GM12864 (cell line): ENCODE measurements at regions not wholly inside any gene's neighbourhood (a gene's known extent, or its start where the extent isn't known, plus 50 kb on each side); places are given as distances from the start of the nearest gene placed in this dataset.
"Not testable (repeated sequence)": the region's sequence is repeated elsewhere in the genome, so short reads cannot be mapped to it uniquely, and the experiment has no call there.

Experiments used
- DNase-seq: peaks from one replicate; pipeline ENCODE4 v3.0.0-alpha.2; 2011; ENCODE audit warnings: low read depth
- H3K4me3 ChIP-seq: 2 replicates; pipeline ENCODE4 v1.5.1; 2011; ENCODE audit warnings: mild to moderate bottlenecking, low read depth, low read length, control low read depth
- TF ChIP-seq, protein P1 (sequence below): IDR thresholded peaks from 2 replicates; pipeline ENCODE4 v1.5.1; 2011; ENCODE audit warnings: low read depth, mild to moderate bottlenecking, moderate library complexity, low read length, control low read depth, inconsistent platforms; ENCODE audit errors: missing control alignments

DNA sequence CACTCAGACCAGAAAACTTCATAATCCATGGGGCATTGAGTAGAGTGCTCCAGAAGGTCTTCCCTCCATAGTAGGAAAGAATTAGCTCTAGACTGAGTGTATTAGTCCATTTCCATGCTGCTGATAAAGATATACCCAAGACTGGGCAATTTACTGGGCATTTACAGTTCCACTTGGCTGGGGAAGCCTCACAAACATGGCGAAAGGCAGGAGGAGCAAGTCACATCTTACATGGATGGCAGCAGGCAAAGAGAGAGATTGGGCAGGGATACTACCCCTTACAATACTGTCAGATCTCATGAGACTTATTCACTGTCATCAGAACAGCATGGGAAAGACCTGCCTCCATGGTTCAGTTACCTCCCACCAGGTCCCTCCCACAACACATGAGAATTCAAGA is 300.6 kb upstream of the TMEM132C start:
- H3K4me3 ChIP-seq: no peak overlapping the region
- TF ChIP-seq, protein P1, sequence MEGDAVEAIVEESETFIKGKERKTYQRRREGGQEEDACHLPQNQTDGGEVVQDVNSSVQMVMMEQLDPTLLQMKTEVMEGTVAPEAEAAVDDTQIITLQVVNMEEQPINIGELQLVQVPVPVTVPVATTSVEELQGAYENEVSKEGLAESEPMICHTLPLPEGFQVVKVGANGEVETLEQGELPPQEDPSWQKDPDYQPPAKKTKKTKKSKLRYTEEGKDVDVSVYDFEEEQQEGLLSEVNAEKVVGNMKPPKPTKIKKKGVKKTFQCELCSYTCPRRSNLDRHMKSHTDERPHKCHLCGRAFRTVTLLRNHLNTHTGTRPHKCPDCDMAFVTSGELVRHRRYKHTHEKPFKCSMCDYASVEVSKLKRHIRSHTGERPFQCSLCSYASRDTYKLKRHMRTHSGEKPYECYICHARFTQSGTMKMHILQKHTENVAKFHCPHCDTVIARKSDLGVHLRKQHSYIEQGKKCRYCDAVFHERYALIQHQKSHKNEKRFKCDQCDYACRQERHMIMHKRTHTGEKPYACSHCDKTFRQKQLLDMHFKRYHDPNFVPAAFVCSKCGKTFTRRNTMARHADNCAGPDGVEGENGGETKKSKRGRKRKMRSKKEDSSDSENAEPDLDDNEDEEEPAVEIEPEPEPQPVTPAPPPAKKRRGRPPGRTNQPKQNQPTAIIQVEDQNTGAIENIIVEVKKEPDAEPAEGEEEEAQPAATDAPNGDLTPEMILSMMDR: no peak
- no peak for DNase-seq

DNA sequence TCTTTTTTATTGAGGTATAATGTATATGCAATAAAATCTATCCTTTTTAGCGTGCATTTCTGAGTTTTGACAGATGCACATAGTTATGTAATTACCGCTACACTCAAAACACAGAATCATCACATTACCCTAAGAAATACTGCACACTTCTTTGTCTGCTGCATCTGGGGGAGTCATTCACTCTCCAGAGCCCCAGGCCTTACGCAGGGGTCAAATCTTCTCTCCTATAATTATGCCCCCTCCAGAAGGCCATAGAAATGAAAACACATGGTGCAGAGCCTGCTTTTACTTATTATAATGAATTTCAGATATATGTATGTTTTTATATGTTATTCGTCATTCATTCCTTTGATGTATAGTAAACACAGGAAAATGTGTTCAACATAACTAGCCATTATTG is 296.5 kb upstream of the TMEM132C start:
- DNase-seq: no peak
- TF ChIP-seq, protein P1: no peak
- H3K4me3 ChIP-seq: no peak overlapping the region

DNA sequence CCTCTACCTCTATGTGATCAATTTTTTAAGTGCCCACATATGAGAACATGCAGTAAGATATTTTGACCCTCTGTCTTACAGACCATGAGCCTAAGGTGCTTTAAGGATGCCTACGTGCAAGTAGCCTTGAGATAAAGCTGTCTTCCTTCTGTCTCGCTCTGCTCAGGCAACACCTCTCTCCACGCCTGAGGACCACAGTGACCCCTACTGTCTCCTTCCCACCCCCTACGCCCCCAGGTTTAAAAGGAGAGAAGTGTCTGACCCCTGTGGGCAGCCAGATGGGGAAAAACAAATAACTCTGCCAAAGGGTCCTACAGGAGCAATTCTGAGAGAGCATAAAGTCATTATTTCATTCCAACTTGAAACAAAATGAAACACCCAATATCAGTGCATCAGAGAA is 286.4 kb upstream of the TMEM132C start:
- no peak overlapping the region for H3K4me3 ChIP-seq
- no peak for DNase-seq
- TF ChIP-seq, protein P1: no peak

DNA sequence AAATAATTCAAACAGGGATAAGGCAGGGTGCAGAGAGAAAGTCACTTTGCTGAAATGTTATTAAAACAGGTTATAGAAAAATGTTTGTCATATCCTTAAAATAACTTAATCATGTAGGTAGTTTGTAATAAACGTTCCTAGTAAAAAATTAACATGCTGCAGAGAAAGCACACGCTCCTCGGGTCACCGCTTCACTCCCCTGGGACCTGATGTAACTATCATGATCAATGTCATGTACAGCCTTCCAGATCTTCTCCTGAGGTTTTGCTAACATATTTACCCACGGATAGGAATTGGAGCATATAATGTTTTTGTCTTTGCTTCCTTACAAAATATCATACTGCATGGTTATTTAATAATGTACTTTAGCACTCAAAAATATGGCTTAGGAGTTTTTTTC is 285.1 kb upstream of the TMEM132C start:
- TF ChIP-seq, protein P1: no peak
- no peak overlapping the region for H3K4me3 ChIP-seq
- DNase-seq: no peak

DNA sequence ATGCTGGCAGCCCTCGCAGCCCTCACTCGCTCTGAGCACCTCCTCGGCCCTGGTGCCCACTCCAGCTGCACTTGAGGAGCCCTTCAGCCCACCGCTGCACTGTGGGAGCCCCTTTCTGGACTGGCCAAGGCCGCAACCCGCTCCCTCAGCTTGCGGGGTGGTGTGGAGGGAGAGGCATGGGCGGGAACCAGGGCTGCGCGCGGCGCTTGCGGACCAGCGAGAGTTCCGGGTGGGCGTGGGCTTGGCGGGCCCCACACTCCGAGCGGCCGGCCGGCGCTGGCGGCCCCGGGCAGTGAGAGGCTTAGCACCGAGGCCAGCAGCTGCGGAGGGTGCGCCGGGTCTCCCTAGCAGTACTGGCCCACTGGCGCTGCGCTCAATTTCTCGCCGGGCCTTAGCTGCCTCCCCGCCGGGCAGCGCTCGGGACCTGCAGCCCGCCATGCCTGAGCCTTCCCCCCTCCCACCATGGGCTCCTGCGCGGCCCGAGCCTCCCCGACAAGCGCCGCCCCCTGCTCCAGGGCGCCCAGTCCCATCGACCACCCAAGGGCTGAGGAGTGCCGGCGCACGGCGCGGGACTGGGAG is 283.7 kb upstream of the TMEM132C start:
- DNase-seq, H3K4me3 ChIP-seq: not testable (repeated sequence)

DNA sequence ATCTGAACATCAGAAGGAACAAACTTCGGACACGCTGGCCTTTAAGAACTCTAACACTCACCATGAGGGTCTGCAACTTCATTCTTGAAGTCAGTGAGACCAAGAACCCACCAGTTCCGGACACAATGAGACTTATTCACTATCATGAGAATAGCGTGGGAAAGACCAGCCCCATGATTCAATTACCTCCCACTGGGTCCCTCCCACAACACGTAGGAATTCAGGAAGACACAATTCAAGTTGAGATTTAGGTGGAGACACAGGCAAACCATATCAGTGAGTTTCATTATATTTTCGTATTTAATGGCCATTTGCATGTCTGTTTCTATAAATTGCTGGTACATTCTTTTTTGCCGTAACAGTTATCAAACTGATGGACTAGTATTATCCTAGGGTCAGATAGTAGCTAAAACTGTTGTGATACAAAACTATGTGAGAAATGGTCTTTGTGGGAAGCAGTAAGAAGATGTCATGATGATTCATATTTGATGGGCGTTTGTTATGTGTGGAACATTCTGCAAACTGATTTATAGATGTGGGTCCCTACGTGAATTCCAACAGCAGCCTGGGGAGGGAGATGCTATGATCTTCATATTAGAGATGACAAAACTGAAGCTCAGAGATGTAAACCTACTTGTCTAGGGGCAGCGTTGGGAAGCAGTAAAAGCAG is 282.4 kb upstream of the TMEM132C start:
- TF ChIP-seq, protein P1: no peak
- DNase-seq: no peak
- no peak overlapping the region for H3K4me3 ChIP-seq

DNA sequence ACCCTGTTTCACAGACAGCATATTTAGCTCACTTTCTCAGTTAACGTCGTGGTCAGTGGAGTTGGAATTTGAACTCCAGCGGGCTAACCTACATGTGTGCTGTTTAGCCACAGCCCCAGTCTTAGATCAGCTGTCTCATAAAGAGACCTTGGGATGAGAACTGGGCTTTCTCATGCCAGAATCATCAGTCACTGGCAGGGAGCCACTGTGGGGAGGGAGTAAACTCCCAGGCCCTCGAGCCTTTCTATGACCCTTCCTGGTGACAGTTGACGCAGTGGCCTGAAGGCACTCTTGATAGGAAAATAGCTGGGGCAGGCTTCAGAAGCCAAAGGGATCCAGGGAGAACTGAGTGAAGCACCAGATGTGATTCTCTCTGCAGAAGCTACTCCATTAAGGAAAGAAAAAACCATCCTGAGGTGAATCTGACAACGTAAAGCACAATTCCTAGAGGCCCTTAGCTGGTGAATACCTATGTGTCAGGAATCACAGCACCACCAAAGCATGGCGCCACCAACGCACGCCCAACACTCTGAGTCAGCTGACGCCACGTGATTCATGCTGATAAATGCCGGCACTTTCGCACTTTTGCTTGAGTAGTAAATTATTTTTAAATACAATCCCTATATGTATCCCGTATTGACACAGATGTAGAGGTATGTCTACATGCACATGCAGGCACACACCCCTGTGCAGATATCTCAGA is 279.6 kb upstream of the TMEM132C start:
- H3K4me3 ChIP-seq: no peak overlapping the region
- no peak for DNase-seq
- TF ChIP-seq, protein P1: no peak
